HepG2 (cell line): ENCODE measurements at regions not wholly inside any gene's neighbourhood (a gene's known extent, or its start where the extent isn't known, plus 50 kb on each side); places are given as distances from the start of the nearest gene placed in this dataset.

ENCODE experiments used
- ATAC-seq: fragments of 200-7000 bp; cut with Tn5 transposase; 3 replicates; pipeline ENCODE4 v1.9.1; 2020; ENCODE audit warnings: mild to moderate bottlenecking, moderate library complexity
- BruUV-seq: library from RNA; stranded (reverse); fragments of 400-500 nt; replicated peaks from 2 replicates; lab custom pipeline; 2021; lab: Mats Ljungman, UMichigan
- CTCF ChIA-PET: fragments of 300-600 bp; formaldehyde crosslinking; extraction: SDS; loops from one replicate; lab custom pipeline; 2021; ENCODE audit warnings: low total read pairs, inconsistent platforms, low intra/inter-chr PET ratio; lab: Yijun Ruan, JAX
- POLR2A ChIA-PET: fragments of 350-600 bp; sonication (Branson Sonifier 250); formaldehyde crosslinking; loops from one replicate; lab custom pipeline; 2020; ENCODE audit warnings: antibody characterized with exemption, inconsistent platforms; lab: Yijun Ruan, JAX
- DNase-seq: peaks from one replicate; pipeline ENCODE4 v3.0.0-alpha.2; 2015; ENCODE audit warnings: low spot score
- FAIRE-seq: peaks from 3 replicates; lab custom pipeline; 2011; peaks lifted over from hg19 to GRCh38; lab: Jason Lieb, UNC
- H2AFZ ChIP-seq: one replicate; pipeline ENCODE4 v1.6.1; 2011; ENCODE audit warnings: low read length, inconsistent platforms
- H3K27ac ChIP-seq: fragments of 300-600 bp; 3 replicates; pipeline ENCODE4 v1.8.0; 2011; ENCODE audit warnings: mixed run types, mild to moderate bottlenecking, mixed read lengths, low read length, inconsistent platforms; ENCODE audit not compliant: insufficient read depth; ENCODE audit errors: extremely low read length
- H3K27me3 ChIP-seq, 2 experiments: fragments of 200-600 bp in 1 of 2; 2 replicates in 1 of 2; 3 replicates in 1 of 2; pipeline versions ENCODE4 v1.6.0 to v1.8.0; 2011; ENCODE audit warnings: low read length in 2 of 2, mild to moderate bottlenecking in 2 of 2, moderate library complexity in 2 of 2, inconsistent platforms in 1 of 2; ENCODE audit not compliant: insufficient read depth in 2 of 2, control insufficient read depth in 1 of 2
- H3K36me3 ChIP-seq, 2 experiments: fragments of 200-600 bp in 1 of 2; replicated peaks in 1 of 2; 2 replicates in 1 of 2; 3 replicates in 1 of 2; pipeline versions ENCODE4 v1.5.1 to v1.8.0; 2011; ENCODE audit warnings: low read length in 2 of 2, inconsistent platforms in 1 of 2; ENCODE audit not compliant: insufficient read depth in 2 of 2, control insufficient read depth in 1 of 2
- H3K4me1 ChIP-seq: 2 replicates; pipeline ENCODE4 v1.5.1; 2012; ENCODE audit warnings: low read length, inconsistent platforms; ENCODE audit not compliant: insufficient read depth
- H3K4me2 ChIP-seq: 2 replicates; pipeline ENCODE4 v1.6.0; 2011; ENCODE audit warnings: low read depth, low read length, inconsistent platforms
- H3K4me3 ChIP-seq, 3 experiments: fragments of 200-600 bp in 1 of 3; sonication (generic), shearing (Covaris generic) in 1 of 3; replicated peaks in 1 of 3; 2 replicates each; pipeline ENCODE4 v1.5.1; 2011 to 2016; ENCODE audit warnings: low read length in 3 of 3, inconsistent platforms in 2 of 3, low read depth in 2 of 3, mild to moderate bottlenecking in 2 of 3, control low read depth in 1 of 3, mixed read lengths in 1 of 3; ENCODE audit not compliant: insufficient read depth in 1 of 3
- H3K79me2 ChIP-seq: one replicate; pipeline ENCODE4 v1.6.1; 2011; ENCODE audit warnings: low read length, inconsistent platforms; ENCODE audit not compliant: insufficient read depth
- H3K9ac ChIP-seq: 2 replicates; pipeline ENCODE4 v1.6.0; 2011; ENCODE audit warnings: mild to moderate bottlenecking, low read depth, low read length, inconsistent platforms; ENCODE audit not compliant: insufficient read depth
- H3K9me3 ChIP-seq: 2 replicates; pipeline ENCODE4 v1.5.1; 2012; ENCODE audit warnings: mild to moderate bottlenecking, low read length
- H4K20me1 ChIP-seq: 2 replicates; pipeline ENCODE4 v1.6.0; 2011; ENCODE audit warnings: inconsistent platforms, mild to moderate bottlenecking, low read length, moderate library complexity; ENCODE audit not compliant: insufficient read depth
- ATRX ChIP-seq: sonication (generic); formaldehyde crosslinking; IDR thresholded peaks from 2 replicates; pipeline ENCODE4 v1.4.0; 2020; ENCODE audit warnings: missing genetic modification reagents, borderline replicate concordance
- KDM3A ChIP-seq: IDR thresholded peaks from 2 replicates; pipeline ENCODE4 v1.6.1; 2018; ENCODE audit warnings: low read depth, missing compliant biosample characterization
- TRIM24 ChIP-seq: sonication (generic); formaldehyde crosslinking; IDR thresholded peaks from 2 replicates; pipeline ENCODE4 v1.8.0; 2022; ENCODE audit warnings: mild to moderate bottlenecking, missing genetic modification reagents
- YEATS4 ChIP-seq: sonication (generic); formaldehyde crosslinking; IDR thresholded peaks from 2 replicates; pipeline ENCODE4 v1.4.0; 2020; ENCODE audit warnings: missing genetic modification reagents, borderline replicate concordance
- ZBTB7A ChIP-seq: sonication (generic); formaldehyde crosslinking; IDR thresholded peaks from 2 replicates; pipeline ENCODE4 v1.8.0; 2022; ENCODE audit warnings: mild to moderate bottlenecking, missing genetic modification reagents
- ZNF431 ChIP-seq: sonication (generic); formaldehyde crosslinking; IDR thresholded peaks from 2 replicates; pipeline ENCODE4 v1.9.0; 2022; ENCODE audit warnings: missing genetic modification reagents, low read depth, mild to moderate bottlenecking, borderline replicate concordance
- ZNF816 ChIP-seq: sonication (generic); formaldehyde crosslinking; IDR thresholded peaks from 2 replicates; pipeline ENCODE4 v1.8.0; 2022; ENCODE audit warnings: missing genetic modification reagents, mild to moderate bottlenecking, borderline replicate concordance
- ZNF83 ChIP-seq: sonication (generic); formaldehyde crosslinking; IDR thresholded peaks from 2 replicates; pipeline ENCODE4 v1.4.0; 2020; ENCODE audit warnings: missing genetic modification reagents, mild to moderate bottlenecking, borderline replicate concordance
- WGBS: methylation state at CpG from one replicate; pipeline ENCODE4 v1.1.6; 2017; ENCODE audit warnings: low lambda C conversion rate; 5-methylcytosine and 5-hydroxymethylcytosine counted together
- in situ Hi-C: cut with HindIII; loops from 2 replicates; pipeline ENCODE4 v1.10.0; 2017; ENCODE audit warnings: low pct_unique_long_range_greater_than_20kb; ENCODE audit not compliant: extremely low pct_ligation_motif_present
- intact Hi-C: fragments of 100-400 bp; cut with micrococcal nuclease; formaldehyde crosslinking; loops from one replicate; pipeline ENCODE4 v1.10.0; 2022; ENCODE audit not compliant: unreplicated experiment
- TF ChIP-seq, protein P1 (sequence below): sonication (generic); formaldehyde crosslinking; IDR thresholded peaks from 2 replicates; pipeline ENCODE4 v1.8.1; 2022; ENCODE audit warnings: mild to moderate bottlenecking, missing genetic modification reagents
- TF ChIP-seq, protein P2 (sequence below): sonication (generic); formaldehyde crosslinking; IDR thresholded peaks from 2 replicates; pipeline ENCODE4 v1.8.0; 2022; ENCODE audit warnings: mild to moderate bottlenecking, missing genetic modification reagents, moderate library complexity
- TF ChIP-seq, protein P3 (sequence below): sonication (generic); formaldehyde crosslinking; IDR thresholded peaks from 2 replicates; pipeline ENCODE4 v1.5.0; 2020; ENCODE audit warnings: missing genetic modification reagents, mild to moderate bottlenecking, borderline replicate concordance

DNA sequence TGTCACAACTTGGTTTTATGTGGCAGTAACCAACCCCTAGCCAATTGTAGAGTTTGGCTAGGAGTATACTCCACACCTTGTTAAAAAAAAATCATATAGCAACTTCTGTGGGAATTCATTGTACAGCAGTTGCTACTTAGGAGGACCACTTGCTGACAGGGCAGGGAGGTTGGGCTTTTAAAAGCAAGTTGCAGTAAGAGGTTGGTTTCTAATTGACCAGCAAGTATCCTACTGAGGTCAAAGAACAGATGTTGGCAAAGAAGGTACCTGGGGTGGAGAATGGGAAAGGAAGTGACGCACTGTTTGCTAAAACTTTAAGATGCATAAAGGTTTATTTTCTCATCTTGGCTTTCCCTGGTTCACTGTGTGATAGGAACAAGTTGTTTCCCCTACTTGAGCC is 104.6 kb downstream of the TBX3 start:
- BruUV-seq = no TSS peak
- WGBS = 0% methylated on average over 1 of the region's 1 CpG
- FAIRE-seq = no peak

More for the DNA sequence above, 104.6 kb downstream of the TBX3 start:
- no peaks in the 10 kb centered on the region for H3K9me3 ChIP-seq
- ATAC-seq (no peak), DNase-seq (no peak)
- peaks cover 0 to 1% of the 10 kb centered on the region in 2 experiments; a peak in 1 of 5 replicates for H3K27me3 ChIP-seq
- no peak overlapping the region for H3K4me3 ChIP-seq
- no peaks in the 10 kb centered on the region for H3K79me2 ChIP-seq
- H3K36me3 ChIP-seq = no peaks in the 10 kb centered on the region
- H3K9ac ChIP-seq = no peak overlapping the region
- no peak overlapping the region for H3K27ac ChIP-seq
- TF ChIP-seq YEATS4 (CRISPR knock-in tag) = no peak
- TF ChIP-seq, protein P1, sequence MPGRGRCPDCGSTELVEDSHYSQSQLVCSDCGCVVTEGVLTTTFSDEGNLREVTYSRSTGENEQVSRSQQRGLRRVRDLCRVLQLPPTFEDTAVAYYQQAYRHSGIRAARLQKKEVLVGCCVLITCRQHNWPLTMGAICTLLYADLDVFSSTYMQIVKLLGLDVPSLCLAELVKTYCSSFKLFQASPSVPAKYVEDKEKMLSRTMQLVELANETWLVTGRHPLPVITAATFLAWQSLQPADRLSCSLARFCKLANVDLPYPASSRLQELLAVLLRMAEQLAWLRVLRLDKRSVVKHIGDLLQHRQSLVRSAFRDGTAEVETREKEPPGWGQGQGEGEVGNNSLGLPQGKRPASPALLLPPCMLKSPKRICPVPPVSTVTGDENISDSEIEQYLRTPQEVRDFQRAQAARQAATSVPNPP (CRISPR knock-in tag) = no peak
- TF ChIP-seq ZNF816 (CRISPR knock-in tag) = no peak
- TF ChIP-seq TRIM24 (CRISPR knock-in tag) = no peak
- no peak for TF ChIP-seq KDM3A
- no peak for TF ChIP-seq ZNF83 (CRISPR knock-in tag)
- TF ChIP-seq, protein P2, sequence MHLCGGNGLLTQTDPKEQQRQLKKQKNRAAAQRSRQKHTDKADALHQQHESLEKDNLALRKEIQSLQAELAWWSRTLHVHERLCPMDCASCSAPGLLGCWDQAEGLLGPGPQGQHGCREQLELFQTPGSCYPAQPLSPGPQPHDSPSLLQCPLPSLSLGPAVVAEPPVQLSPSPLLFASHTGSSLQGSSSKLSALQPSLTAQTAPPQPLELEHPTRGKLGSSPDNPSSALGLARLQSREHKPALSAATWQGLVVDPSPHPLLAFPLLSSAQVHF (CRISPR knock-in tag) = no peak
- no peak for TF ChIP-seq ATRX
- TF ChIP-seq ZNF431 (CRISPR knock-in tag) = no peak
- TF ChIP-seq, protein P3, sequence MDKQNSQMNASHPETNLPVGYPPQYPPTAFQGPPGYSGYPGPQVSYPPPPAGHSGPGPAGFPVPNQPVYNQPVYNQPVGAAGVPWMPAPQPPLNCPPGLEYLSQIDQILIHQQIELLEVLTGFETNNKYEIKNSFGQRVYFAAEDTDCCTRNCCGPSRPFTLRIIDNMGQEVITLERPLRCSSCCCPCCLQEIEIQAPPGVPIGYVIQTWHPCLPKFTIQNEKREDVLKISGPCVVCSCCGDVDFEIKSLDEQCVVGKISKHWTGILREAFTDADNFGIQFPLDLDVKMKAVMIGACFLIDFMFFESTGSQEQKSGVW (CRISPR knock-in tag) = no peak
- TF ChIP-seq ZBTB7A = no peak
- TF ChIP-seq, all 625 proteins: peak for 0
- intact Hi-C loops = no loop called here
- no peaks in the 10 kb centered on the region for H4K20me1 ChIP-seq
- ChIA-PET POLR2A (no interaction called here), CTCF (no interaction called here)
- no peak overlapping the region for H3K4me2 ChIP-seq
- no peak overlapping the region for H2AFZ ChIP-seq
- in situ Hi-C loops = no loop called here
- peaks cover 8% of the 10 kb centered on the region for H3K4me1 ChIP-seq
